NCI-H345 treated with DMSO at 0.1 percent for 48 hours (cell line): ENCODE measurements at regions not wholly inside any gene's neighbourhood (a gene's known extent, or its start where the extent isn't known, plus 50 kb on each side); places are given as distances from the start of the nearest gene placed in this dataset.

Source experiments
- DNase-seq: peaks from one replicate; lab custom pipeline; 2025; ENCODE audit not compliant: unreplicated experiment; lab: John Stamatoyannopoulos, UW

DNA sequence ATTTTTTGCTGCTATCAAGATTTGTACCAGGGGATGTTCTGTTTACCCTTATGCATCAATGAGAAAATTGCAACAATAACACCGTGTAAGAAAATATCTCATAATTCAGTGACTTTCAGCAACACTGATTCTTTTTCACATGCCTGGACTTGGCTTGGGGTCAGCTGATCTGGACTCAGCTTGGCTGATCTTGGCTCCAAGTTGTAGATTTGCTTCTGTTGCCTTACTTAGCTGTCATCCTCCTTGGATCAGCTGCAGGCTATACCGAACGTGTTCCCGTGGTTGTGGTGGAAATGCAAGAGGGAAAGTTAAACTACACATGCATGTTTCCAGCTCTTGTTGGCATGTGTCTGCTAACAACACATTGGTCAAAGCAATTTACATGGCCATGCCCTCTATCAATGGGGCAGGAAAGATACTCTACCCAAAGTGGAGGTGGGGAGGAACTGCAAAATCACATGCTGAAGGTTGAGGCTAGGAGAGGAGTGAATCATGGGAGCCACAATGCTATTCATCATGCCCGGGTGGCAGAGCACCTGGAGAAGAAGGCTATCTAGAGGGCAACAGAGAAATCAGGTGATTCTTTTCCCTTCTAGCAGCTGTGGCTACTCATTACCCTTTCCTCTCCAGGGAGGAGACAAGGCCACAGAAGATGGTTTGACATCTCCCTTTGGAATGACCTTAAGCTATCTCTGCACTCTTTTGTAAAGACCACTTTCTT, 1276.3 kb upstream of the AUTS2 start:
- no peak for DNase-seq

- no peak for DNase-seq
Measured at GRCh38 chr7:68324621-68325020, 1273.7 kb upstream of the AUTS2 start.

DNA sequence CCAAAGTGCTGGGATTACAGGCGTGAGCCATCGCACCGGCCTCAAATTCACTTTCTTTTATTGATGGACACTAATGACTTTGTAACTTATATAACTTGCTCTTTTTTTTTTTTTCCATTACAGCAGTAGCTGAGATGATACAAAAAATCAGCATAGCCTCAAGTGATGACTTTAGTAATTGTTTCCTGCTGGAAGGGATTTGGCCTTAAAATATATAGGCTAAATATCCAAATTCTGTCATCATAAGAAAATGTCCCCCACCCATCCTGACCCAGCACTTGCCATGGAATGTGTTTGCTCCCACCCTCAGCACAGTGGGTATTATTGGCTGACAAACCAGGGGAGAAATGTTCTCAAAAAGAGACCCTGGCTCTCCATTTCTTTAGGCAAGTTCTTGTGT, 1264.1 kb upstream of the AUTS2 start:
- DNase-seq = no peak

DNA sequence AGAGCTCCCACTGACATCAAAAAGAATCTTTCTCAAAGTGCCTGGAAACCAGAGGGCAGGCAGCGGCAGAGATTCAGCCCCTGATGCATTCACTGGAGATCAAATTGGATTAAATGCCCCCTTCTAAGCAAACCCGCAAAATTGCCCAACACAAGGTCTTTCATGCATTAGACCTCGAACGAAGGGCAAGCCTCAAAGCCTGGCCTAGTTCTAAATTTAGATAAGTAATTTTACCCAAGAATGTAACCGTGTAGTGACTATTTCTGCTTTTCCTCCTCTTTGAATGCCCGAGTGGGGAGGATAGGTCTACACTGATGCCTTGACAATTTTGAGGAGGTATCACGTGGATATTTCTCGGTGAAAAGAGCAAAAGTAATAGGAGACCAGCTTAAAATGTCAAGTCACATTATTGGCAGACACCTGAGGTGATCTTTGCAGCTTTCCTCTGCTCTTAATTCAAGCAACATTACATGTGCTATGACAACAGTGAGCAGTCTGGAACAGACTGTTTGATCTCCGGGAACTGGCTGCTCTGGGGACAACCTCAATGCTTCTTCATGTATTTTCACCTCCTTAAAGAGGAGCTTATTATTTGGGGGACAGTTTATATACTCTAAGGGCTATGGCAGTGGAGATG, 1263.5 kb upstream of the AUTS2 start:
- no peak for DNase-seq

DNA sequence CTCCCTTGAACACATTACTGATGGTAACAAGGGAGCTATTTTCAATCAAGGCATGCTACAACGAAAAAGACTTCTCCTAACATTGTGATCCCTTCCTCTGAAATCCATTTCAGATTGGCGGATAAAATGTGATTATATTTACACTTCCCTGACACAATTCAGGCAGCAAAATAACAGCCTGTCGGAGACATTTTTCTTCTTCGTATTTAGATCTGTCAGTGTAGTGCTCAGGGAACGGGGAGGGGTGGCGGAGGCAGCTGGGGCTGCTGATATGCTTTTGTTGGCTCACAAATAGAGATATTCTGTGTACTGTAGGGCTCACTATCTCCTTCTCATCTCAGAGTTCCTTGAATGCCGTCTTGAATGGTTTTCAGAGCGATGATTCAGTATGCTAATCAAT, 1261.7 kb upstream of the AUTS2 start:
- DNase-seq = no peak

- no peak for DNase-seq
Measured at GRCh38 chr7:68348401-68348800, 1249.9 kb upstream of the AUTS2 start.

GRCh38 chr7:68362745-68363518, 1235.3 kb upstream of the AUTS2 start:
- DNase-seq = no peak

- DNase-seq = no peak
Measured at GRCh38 chr7:68364886-68365625, 1233.2 kb upstream of the AUTS2 start.

DNA sequence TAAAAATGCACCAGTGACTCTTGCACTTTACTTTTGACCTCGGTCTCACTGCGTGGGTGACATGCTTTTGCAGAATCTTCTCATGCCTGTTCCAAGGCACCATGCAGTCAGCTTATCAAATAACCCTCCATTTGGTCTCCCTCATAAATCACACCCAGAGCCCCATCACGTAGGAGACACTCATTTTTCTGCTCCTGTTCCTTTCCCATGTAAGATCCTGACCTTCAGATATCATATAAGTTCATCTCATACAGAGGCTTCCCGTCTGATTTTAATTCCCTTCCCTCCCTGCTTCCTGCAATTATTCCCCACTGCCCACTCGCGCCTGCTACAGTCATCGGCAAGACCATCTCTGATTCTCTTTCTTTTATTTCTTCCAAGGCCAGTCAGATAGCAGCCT, 1226.3 kb upstream of the AUTS2 start:
- DNase-seq = no peak

GRCh38 chr7:68376131-68376661, 1222.1 kb upstream of the AUTS2 start:
- no peak for DNase-seq

GRCh38 chr7:68381731-68382130, 1216.5 kb upstream of the AUTS2 start:
- no peak for DNase-seq

GRCh38 chr7:68384581-68384980, 1213.7 kb upstream of the AUTS2 start:
- DNase-seq = no peak

DNA sequence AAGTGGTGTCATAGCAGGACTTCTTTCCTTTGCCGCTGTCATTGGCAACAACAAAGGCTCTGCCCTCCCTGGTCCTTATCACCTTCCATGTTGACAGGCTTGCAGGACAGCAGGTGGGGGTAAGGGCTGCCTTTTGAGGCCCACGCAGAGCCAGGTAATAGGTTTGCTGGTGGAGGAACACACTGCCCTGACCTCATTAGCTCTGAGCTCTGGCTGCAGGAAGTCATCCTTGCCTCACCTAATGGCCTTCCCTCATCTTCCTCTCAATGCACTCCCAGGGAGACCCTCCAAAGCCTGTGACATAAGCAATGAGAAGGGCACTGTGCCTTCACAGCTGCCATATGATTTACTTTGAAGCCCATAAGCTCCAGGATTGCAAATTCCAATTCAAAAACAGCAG, 1205.2 kb upstream of the AUTS2 start:
- DNase-seq = no peak

DNA sequence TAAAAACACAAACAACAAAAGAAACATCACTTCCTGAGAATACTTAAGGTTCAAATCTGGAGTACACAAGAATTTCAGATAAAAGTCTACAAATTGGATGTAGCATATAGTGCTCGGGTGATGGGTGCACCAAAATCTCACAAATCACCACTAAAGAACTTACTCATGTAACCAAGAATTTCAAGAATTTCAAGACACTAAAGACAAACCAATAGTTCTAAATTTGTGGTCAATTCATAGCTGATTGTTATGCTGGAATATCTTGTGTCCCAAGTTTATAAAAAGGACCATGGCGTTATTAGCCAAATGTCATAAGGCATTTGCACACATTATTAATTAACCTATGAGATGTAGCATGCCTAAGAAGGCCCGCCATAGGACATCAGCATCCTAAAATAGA, 1204.1 kb upstream of the AUTS2 start:
- DNase-seq = no peak

- no peak for DNase-seq
Measured at GRCh38 chr7:68399991-68400590, 1198.2 kb upstream of the AUTS2 start.

DNA sequence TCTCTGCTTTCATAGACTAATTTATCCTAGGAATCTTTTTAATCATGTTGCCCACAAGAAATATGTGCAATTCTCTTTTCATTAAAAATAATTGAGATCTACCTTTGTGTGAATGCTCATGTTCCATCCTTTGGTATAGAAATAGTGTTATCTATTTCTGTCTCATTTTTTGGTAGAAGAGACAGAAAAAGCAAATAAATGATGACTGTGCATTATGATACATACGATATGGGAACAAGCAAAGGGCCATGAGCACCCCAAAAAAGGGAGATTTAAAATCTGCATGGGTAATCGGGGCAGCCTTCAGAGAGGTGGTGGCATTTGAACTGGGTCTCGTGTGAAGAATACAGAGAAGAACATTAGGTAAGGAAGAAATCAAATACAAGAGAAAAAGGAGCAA, 1197.5 kb upstream of the AUTS2 start:
- no peak for DNase-seq

DNA sequence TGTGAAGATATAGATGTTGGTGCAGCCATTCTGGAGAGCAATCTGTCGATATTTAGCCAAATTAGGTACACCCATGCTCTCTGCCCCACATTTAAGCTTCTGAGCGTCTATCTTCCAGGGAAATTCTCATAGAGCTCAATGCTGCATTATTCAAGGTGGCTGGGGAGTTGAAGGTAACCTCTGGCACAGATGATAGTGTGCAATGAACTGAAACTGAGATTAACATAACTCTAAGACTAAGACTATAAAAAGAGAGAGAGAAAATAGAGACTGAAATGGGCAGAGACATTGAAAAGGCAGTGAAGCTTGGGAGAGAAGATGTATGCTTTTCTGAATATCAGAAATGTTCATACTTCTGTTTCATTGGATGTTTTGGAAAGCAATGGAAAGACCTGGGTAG, 1197.0 kb upstream of the AUTS2 start:
- no peak for DNase-seq

- no peak for DNase-seq
Measured at GRCh38 chr7:68406480-68406879, 1191.8 kb upstream of the AUTS2 start.

GRCh38 chr7:68407460-68407859, 1190.8 kb upstream of the AUTS2 start:
- DNase-seq = no peak

GRCh38 chr7:68408873-68409272, 1189.4 kb upstream of the AUTS2 start:
- DNase-seq = no peak

GRCh38 chr7:68409851-68410250, 1188.4 kb upstream of the AUTS2 start:
- no peak for DNase-seq
